ENCODE measurements at regions not wholly inside any gene's neighbourhood (a gene's known extent, or its start where the extent isn't known, plus 50 kb on each side); places are given as distances from the start of the nearest gene placed in this dataset.

- DNase-seq (no peak), ATAC-seq (no peak)
- Histone ChIP-seq H3K4me1 (no peaks in the 10 kb centered on the region), H3K9me3 (no peaks in the 10 kb centered on the region), H3K36me3 (no peaks in the 10 kb centered on the region), H3K27me3 (no peaks in the 10 kb centered on the region), H3K27ac (no peak overlapping the region), H3K4me3 (no peak overlapping the region)
- intact Hi-C loops (cut with DNase I), result no loop called here
- TF ChIP-seq, protein P1, sequence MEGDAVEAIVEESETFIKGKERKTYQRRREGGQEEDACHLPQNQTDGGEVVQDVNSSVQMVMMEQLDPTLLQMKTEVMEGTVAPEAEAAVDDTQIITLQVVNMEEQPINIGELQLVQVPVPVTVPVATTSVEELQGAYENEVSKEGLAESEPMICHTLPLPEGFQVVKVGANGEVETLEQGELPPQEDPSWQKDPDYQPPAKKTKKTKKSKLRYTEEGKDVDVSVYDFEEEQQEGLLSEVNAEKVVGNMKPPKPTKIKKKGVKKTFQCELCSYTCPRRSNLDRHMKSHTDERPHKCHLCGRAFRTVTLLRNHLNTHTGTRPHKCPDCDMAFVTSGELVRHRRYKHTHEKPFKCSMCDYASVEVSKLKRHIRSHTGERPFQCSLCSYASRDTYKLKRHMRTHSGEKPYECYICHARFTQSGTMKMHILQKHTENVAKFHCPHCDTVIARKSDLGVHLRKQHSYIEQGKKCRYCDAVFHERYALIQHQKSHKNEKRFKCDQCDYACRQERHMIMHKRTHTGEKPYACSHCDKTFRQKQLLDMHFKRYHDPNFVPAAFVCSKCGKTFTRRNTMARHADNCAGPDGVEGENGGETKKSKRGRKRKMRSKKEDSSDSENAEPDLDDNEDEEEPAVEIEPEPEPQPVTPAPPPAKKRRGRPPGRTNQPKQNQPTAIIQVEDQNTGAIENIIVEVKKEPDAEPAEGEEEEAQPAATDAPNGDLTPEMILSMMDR (IDR thresholded peaks at IDR 0.05), result no peak
Measured at GRCh38 chr16:80273635-80274538, 266.9 kb upstream of the DYNLRB2 start.

DNA sequence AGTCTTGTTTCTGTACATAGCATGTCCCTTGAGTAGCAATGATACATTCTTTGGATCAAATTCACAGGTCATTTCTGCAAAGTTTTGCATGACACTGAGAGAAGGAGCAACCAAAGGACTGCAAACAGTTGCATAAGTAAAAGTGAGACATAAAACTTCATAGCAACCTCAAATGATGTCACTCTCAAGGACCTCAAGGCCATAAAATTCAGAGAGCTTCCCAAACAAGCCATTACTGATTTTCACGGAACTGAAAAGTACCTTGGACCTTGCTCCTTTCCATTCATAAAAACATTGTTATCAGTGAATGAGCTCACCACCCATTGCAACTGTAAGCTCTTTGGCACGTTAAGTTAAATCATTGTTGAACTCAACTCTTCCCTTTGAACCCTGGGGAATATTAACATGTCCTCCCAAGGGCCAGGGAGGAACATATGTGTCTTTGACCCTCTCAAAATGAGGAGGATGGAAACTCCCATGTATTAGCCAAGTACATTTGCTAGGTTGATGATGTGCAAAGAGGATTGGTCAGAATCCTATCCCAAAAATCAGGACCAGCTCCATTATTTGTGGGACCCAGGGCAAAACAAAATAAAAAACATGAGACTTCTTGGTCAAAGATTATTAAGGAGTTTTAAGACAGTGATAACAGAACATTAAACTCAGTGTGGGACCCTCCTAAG is 275.0 kb upstream of the DYNLRB2 start:
- Histone ChIP-seq H3K4me3 (no peak overlapping the region), H3K36me3 (no peaks in the 10 kb centered on the region), H3K4me1 (no peaks in the 10 kb centered on the region), H3K27ac (no peak overlapping the region), H3K27me3 (no peaks in the 10 kb centered on the region), H3K9me3 (no peaks in the 10 kb centered on the region)
- TF ChIP-seq, protein P1 (IDR thresholded peaks at IDR 0.05), result no peak
- ATAC-seq, result no peak
- intact Hi-C loops (cut with DNase I), result no loop called here
- no peak for DNase-seq

- TF ChIP-seq, protein P1 (IDR thresholded peaks at IDR 0.05), result no peak
- Histone ChIP-seq H3K4me3 (no peak overlapping the region), H3K9me3 (no peaks in the 10 kb centered on the region), H3K27me3 (no peaks in the 10 kb centered on the region), H3K4me1 (no peaks in the 10 kb centered on the region), H3K36me3 (no peaks in the 10 kb centered on the region), H3K27ac (no peak overlapping the region)
- intact Hi-C loops (cut with DNase I), result no loop called here
- DNase-seq, result no peak
- no peak for ATAC-seq
Measured at GRCh38 chr16:80263848-80264694, 276.7 kb upstream of the DYNLRB2 start.

DNA sequence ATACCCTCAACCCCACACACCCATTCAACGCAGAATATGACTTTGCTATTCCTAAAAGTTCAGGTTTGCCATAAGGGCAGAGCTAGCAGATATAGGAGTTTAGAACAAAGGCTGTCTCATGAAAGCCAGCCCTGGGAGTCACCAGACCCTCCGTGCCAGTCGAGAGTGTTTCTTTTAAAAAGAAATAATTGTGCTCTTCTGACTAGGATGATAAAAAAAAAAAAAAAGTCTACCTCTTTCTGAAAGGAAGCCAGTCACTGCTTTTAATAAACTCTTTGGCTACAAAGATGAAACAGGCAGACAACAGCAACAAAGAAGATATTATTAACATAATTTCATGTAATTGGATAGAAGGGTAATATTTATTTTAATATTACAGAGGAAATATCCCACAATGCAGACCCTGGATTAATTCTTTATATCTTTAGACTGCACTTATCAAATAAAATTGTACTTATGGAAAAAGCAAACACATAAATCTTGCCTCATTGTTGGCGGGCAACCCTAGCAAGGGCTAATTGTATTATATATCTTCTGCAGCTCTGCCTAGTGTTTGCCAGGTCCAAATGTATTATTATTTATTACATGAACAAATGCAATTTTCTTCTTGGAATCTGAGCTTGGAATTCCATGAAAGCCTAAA is 277.5 kb upstream of the DYNLRB2 start:
- Histone ChIP-seq H3K4me3 (no peak overlapping the region), H3K4me1 (no peaks in the 10 kb centered on the region), H3K27me3 (no peaks in the 10 kb centered on the region), H3K36me3 (no peaks in the 10 kb centered on the region), H3K9me3 (no peaks in the 10 kb centered on the region), H3K27ac (no peak overlapping the region)
- ATAC-seq (no peak), DNase-seq (no peak)
- intact Hi-C loops (cut with DNase I), result no loop called here
- TF ChIP-seq, protein P1 (IDR thresholded peaks at IDR 0.05), result no peak

DNA sequence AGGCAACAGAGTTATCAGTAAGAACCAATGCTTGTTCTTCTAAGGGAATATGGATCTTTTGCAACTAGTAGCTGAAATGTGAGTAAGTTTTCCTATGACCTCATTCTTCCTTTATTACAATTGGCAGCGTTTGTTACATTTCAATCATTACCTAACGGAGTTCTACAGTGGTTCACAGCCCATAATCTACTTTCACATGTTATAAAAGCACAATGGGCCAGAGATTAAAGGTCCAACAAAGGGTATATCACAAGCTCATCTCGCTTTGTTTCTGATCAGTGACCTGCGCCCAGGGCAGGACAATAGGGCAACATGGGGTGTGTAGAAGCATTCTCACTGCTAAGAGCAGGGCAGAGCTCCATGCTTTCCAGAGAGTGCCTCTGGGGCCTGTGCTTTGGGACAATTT is 279.9 kb upstream of the DYNLRB2 start:
- DNase-seq, result no peak
- Histone ChIP-seq H3K27ac (no peak overlapping the region), H3K36me3 (no peaks in the 10 kb centered on the region), H3K27me3 (no peaks in the 10 kb centered on the region), H3K4me3 (no peak overlapping the region), H3K9me3 (no peaks in the 10 kb centered on the region), H3K4me1 (no peaks in the 10 kb centered on the region)
- intact Hi-C loops (cut with DNase I), result no loop called here
- TF ChIP-seq, protein P1 (IDR thresholded peaks at IDR 0.05), result no peak
- ATAC-seq, result no peak

Measured in upper lobe of right lung (tissue), 1 donor.